ENCODE measurements at regions not wholly inside any gene's neighbourhood (a gene's known extent, or its start where the extent isn't known, plus 50 kb on each side); places are given as distances from the start of the nearest gene placed in this dataset.
"Not testable (repeated sequence)": the region's sequence is repeated elsewhere in the genome, so short reads cannot be mapped to it uniquely, and the experiment has no call there.

DNA sequence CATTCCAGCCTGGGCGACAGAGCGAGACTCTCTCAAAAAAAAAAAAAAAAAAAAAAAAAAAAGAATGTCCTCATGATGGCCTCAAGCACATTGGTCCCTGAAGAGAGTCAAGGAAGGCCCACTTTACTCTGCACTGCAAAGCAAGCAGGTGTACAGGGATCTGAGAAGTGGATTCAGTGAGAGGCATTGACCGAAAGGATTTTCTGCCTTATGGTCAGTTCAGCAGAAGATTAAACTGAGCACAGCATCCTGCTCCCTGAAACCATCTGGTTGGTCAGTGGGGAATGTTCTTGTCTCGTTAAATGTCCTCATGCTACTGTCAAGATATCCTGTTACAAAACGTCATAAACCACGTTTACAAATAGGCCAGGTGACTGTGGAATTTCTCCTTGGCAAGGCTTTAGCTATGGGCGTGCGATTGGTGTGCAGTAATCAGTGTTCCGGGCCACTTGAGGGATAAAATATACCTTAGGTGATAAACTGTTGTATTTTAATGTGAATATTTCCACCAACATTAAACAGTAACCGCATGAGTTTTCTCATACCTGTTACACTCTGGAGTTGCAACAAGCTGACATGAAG, 195.0 kb downstream of the ADRA2C start:
- DNase-seq (ENCODE audit: low spot score), result not testable (repeated sequence)

DNA sequence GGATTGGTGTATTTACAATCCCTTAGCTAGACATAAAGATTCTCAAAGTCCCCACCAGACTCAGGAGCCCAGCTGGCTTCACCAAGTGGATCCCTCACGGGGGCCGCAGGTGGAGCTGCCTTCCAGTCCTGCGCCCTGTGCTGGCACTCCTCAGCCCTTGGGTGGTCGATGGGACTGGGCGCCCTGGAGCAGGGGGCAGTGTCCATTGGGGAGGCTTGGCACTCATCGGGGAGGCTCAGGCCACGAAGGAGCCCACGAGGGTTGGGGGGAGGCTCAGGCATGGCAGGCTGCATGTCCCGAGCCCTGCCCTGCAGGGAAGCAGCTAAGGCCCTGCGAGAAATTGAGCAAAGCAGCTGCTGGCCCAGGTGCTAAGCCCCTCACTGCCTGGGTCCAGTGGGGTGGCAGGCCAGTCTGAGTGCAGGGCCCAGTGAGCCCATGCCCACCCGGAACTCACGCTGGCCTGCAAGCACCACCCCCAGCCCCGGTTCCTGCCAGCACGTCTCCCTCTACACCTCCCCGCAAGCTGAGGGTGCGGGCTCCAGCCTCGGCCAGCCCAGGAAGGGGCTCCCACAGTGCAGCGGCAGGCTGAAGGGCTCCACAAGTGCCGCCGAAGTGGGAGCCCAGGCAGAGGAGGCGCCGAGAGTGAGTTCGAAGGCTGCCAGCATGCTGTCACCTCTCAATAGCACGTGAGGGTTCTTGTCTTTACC, 198.5 kb downstream of the ADRA2C start:
- not testable (repeated sequence) for DNase-seq (ENCODE audit: low spot score)

DNA sequence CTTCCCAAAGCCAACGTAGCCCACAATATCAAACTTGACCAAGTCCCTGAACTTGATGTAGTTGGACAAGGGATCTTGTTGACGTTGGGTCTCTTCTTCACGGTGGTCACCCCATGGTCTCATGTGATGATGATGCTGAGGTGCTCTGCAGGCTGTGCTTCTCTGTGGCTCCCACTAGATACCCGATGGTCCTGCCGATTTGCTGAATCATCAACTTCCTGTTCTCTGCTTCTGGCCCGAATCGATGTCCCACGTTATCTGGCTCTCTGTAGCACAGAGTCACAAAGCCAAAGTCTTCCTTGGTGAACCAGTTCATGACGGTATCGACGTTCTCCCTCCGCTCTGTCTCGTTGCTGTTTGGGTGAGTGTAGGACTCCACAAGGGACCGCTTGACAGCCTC, 201.0 kb downstream of the ADRA2C start:
- not testable (repeated sequence) for DNase-seq (ENCODE audit: low spot score)

DNA sequence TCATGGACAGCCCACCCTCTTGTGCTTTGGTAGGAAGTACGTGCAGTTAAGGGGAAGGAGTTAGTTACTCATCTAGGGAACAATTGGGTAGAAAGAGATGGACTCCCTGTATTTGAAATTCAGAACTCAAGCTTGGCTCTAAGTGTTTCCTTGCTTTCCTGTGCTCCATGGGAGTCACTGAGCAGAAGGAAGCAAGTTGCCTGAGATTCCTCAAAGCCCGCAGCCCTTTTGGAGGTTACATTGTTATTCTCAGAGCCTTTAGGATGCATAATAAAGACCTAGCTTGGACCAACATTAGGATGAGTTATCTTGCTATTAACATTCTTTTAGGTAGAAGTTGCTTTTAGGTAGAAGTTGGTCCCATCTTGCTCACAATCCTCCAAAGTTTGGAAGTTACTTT, 206.4 kb downstream of the ADRA2C start:
- not testable (repeated sequence) for DNase-seq (ENCODE audit: low spot score)

DNA sequence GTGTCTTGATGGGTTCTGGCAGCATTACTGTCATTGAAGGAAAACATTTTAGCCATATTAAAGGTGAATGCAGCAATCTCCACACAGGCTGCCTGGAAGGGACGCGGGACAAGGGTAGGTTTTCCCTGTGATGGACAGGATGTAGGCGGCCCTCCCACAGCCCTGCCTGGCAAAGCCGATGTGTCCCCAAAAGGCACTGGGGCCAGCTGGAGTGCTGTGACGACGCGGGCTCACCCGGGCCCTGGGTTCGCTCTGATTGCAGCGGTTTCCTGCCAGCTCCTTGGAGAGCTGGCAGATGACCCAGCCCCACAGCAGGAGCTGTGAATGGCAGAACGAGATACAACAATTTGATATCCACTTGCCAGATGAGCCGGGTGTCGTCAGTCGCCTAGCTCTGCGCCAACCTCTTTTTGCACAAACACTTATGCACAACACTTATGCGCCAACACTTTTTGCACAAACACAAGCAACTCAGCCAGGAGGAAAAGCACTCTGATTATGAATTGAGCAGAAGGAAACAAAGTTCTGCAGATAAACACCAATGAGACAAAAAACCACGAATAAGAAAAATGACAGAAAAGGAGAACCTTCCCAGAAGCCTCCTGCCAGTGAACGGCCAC, 207.5 kb downstream of the ADRA2C start:
- DNase-seq (ENCODE audit: low spot score), result not testable (repeated sequence)

DNA sequence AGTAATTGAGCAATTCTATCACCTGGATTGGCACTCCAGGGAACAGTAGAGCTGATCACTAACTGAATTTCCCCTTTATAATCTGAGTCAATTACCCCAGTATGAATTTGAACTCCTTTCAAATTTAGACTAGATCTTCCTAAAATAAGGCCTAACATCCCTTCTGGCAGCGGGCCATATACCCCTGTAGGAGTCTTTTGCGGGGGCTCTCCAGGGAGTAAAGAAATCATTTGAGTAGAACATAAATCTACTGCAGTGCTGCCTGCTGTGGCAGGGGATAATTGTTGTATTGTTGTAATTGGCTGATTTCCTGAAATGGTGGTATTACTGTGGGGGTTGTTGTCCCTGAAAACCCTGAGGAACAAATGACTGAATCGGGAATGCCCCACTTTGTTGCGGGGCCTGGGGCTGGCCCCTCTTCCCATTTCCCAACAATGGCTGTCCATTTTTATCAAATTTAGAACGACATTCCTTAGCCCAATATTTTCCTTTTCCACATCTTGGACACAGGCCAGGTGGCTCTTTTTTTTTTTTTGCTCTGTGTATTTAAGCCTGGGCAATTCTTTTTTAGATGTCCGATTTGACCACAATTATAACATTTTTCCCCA, 217.4 kb downstream of the ADRA2C start:
- not testable (repeated sequence) for DNase-seq (ENCODE audit: low spot score)

DNA sequence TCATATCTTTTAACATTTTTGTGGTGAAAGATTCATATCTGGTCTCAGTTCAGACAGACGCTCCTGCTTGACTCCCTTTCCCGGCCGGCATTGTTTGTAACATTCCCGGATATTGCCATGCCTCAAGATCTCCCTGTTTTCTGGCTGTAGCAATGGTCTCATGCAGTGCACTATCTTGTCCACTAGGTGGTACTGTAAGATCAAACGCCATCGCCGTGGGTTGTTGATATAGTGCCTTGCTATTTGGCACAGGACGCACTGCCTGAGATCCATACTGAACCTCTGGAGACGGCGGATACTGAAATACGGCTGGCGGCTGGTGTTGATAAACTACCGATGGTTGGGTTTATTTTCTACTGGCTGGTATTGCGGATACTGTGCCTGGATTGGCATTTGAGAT, 218.6 kb downstream of the ADRA2C start:
- not testable (repeated sequence) for DNase-seq (ENCODE audit: low spot score)

DNA sequence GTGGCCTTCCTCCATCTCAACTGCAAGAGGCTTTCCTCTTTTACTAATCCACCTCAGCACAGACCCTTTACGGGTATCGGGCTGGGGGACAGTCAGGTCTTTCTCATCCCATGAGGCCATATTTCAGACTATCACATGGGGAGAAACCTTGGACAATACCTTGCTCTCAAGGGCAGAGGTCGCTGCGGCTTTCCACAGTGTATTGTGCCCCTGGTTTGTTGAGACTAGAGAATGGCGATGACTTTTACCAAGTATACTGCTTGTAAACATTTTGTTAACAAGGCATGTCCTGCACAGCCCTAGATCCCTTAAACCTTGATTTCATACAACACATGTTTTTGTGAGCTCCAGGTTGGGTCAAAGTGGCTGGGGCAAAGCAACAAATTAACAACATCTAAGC, 220.2 kb downstream of the ADRA2C start:
- not testable (repeated sequence) for DNase-seq (ENCODE audit: low spot score)

DNA sequence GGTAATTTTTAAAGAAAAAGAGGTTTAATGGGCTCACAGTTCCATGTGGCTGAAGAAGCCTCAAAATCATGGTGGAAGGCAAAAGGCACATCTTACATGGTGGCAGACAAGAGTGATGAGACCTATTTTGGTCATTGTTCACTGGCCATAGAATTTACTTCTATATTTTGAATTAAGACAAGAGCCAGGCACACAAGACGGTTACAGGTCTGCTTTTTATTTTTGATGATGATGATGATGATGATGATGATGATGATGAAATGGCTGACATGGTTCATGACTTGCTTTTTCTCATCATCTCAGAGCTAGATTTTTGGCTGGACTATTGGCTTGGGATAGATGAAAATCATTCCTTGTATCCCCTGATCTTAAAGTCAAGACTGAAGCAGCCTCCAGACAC, 229.3 kb downstream of the OTOP1 start:
- DNase-seq (ENCODE audit: low spot score), result not testable (repeated sequence)

DNA sequence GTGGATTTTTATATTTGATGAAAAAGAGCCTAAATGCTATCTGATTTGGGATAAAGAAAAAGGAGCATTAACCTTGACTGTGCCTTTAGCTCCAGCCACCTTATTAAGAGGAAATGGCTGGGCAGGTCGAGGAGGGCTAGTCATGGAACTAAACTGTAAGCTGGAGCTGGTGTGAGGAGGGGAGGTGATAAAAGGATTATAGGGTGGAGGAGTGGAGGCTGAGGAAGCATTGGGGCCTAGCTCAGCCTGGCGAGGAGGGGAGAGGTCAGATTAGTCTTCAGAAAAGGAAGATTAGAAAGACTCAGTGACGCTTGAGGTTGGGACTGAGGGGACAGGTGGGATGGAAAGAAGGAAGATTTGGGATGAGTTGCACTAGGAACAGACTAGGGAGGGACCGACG, 222.7 kb downstream of the OTOP1 start:
- DNase-seq (ENCODE audit: low spot score), result not testable (repeated sequence)

DNA sequence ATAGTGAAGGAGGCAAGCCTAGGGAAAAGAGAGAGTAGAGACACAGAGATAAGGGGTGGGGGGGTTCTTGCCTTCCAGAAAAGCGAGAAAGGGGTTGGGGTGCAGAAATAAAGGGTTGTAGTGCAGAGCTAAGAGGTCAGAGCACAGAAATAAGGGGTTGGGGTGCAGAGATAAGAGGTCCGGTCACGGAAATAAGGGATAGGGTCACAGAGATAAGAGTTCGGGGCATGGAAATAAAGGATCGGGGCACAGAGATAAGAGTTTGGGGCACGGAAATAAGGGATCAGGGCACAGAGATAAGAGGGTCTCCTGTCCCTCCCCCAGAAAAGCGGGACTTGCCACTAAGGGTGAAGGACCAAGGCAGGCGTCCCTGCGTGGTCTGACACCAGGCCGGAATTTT, 222.0 kb downstream of the OTOP1 start:
- not testable (repeated sequence) for DNase-seq (ENCODE audit: low spot score)

DNA sequence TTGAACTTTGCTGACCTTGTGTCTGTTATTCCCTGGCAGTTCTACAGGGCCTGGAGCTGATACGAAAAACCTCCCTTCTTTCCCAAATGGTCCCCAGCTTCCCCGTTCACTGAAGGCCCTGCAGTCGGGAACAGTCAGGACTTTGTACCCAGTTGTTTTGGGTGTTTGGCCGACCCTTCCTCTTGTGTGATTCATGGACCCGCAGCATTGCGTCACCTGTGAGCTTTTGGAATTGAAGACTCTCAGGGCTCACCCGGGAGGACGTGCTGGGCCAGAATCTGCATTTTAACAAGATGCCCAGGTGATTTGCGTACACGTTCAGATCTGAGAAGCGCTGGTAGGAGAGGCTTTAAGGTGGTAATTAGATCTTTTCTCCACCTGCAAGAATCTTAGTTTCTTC, 220.4 kb downstream of the OTOP1 start:
- DNase-seq (ENCODE audit: low spot score), result not testable (repeated sequence)

DNA sequence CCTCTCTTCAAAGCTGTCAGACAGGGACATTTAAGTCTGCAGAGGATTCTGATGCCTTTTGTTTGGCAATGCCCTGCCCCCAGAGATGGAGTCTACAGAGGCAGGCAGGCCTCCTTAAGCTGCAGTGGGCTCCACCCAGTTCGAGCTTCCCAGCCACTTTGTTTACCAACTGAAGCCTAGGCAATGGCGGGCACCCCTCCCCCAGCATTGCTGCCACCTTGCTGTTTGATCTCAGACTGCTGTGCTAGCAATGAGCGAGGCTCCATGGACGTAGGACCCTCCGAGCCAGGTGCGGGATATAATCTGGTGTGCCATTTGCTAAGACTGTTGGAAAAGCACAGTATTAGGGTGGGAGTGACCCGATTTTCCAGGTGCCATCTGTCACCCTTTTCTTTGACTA, 207.7 kb downstream of the OTOP1 start:
- DNase-seq (ENCODE audit: low spot score), result not testable (repeated sequence)

DNA sequence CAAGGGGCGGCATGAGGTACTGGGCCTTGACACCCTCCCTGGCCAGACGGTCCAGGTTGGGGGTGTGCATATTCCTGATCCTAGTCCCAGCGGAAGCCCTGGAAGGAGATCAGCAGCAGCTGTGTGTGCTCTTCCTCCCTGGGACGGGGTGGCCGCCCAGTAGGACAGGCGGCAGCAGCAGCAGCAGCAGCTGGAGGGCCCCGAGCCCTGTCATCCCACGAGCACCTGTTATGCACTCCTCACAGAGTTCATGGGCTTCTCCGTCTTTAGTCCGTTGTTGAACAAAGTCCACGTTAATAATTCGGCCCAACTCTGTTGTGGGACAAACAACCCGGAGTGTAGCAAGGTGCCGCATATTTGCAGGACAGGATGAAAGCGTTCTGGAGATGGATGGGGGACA, 205.6 kb downstream of the OTOP1 start:
- DNase-seq (ENCODE audit: low spot score), result not testable (repeated sequence)

DNA sequence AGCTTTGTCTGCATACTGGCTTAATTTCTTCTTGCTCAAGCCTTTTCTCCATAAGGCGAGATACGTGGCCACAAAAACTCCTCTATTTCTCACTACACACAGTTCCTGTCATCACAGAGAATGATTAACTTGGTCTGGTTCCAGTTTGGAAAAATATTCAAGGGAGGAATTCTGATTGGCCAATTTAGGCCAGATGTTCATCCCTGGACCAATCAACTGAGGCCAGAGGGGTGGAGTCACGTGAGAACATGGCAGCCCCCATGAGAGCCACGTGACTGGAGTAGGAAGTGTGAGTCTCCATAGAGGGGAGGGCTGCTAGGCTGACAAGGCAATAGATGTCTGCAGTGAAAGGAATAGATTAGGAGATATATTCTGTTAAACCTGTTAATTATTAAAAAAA, 200.0 kb downstream of the OTOP1 start:
- DNase-seq (ENCODE audit: low spot score), result not testable (repeated sequence)

DNA sequence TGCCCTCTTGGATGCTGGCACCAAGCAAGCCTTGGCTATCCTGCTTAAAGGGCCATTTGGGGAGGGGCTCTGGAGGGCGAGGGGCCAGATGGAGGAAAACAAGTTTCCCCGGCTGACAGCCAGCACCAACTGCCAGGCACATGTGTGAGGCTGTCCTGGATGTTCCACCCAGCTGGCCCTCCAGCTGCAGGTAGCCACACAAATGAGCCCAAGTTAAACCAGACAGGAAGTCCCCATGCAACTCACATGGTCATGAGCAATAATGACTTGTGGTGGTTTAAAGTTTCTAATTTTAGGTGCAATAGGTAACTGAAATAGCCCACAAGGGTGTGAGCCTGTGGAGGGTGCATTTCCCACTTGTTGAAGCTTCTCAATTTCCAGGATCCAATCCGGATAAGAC, 198.0 kb downstream of the OTOP1 start:
- not testable (repeated sequence) for DNase-seq (ENCODE audit: low spot score)

DNA sequence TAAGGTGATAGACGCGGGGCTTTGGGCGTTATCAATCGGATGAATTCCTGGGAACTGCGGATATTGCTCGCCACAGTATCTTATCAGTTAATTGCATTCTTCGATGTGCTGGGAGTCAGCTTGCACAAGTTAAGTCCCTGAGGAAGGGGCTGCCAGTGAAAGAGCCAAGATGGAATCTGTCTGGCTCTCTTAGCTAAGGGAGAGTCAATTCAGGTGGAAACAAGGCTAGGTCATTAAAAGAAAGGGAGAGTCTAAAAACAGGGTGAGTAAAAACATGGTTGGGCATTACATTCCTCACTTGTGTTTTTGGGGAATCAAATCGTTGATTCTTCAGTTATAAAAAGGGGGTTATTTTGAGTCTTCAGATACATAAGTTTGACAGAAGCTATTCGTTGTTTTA, 196.2 kb downstream of the OTOP1 start:
- not testable (repeated sequence) for DNase-seq (ENCODE audit: low spot score)

DNA sequence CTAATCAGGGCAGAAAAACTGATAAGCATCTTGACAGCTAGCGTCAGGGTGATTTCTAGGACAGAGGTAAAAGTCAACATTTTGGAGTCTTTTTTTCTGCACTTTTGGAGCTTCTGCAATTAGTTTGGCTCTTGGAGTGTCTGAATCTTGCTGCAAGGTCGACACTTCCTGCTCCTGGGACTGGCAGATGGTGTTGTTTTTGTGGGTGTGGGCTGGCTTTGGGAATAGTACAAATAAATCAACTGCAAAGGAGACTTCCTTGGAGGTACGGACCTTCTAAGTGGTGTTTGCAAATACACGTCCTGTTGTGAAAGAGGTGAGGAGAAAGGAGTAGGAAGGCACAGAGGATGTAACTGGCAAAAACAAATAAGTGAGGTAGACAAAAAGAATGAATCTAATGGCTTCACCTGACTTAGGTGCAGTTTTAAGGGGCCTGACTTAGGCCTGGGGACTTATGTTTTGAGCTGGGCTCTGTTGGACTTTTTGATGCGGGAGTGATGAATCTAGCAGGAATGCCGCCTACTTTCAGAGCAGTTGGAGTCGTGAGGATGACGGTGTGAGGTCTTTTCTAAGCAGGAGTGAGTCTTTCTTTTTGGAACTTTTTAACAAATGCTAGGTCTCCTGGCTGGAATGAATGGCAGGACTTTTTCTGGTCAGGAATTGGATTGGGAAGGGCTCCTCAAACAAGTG, 195.1 kb downstream of the OTOP1 start:
- not testable (repeated sequence) for DNase-seq (ENCODE audit: low spot score)

DNA sequence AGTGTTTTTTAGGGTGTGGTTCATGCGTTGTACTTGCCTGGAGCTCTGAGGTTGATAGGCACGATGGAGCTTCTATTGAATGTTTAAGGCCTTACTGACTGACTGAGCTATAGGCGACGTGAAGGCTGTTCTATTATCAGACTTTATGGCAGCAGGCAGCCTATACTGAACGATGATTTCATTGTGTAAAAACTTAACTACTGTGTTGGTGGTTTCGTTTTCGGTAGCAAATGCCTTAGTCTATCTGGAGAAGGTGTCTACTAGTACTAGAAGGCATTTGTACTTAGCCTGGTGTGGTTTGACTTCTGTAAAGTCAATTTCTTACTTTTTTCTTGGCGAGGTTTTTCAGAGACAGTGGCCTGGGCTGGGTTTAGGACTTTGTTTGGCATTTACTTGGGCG, 194.4 kb downstream of the OTOP1 start:
- DNase-seq (ENCODE audit: low spot score), result not testable (repeated sequence)

DNA sequence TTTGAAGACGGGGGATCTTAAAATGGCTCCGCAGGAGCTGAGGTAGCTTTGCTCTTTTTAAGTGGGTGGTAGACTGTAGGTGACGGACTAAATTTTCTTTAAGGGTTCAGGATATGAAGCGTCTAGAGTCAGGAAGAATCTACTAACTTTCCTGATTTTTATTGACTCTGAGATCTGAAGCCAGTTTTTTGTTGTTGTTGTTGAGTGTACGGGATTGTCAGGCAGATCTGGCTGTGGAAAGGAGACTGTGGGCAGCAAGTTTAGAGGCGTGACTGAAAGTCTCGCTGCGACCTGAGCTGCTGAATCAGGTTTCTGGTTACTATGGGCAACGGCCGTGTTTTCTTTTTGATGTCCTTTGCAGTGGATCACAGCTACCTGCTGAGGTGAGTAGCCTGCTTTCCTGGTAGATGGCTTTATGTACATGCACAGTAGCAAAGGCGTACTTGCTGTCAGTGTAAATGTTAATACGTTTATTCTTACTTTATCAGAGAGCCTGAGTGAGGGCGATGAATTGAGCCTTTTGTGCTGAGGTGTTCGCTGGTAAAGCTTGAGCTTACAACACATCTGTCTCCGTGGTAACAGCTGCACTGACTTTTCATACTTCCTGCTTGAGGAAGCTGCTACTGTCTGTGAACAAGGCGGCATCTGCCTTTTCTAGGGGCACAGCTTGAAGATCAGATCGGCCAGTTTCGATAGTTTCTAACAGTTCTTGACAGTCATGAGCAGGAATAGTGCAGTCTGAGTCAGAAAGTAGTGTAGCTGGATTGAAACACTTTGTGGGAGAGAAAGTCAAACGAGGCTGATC, 193.7 kb downstream of the OTOP1 start:
- not testable (repeated sequence) for DNase-seq (ENCODE audit: low spot score)

DNA sequence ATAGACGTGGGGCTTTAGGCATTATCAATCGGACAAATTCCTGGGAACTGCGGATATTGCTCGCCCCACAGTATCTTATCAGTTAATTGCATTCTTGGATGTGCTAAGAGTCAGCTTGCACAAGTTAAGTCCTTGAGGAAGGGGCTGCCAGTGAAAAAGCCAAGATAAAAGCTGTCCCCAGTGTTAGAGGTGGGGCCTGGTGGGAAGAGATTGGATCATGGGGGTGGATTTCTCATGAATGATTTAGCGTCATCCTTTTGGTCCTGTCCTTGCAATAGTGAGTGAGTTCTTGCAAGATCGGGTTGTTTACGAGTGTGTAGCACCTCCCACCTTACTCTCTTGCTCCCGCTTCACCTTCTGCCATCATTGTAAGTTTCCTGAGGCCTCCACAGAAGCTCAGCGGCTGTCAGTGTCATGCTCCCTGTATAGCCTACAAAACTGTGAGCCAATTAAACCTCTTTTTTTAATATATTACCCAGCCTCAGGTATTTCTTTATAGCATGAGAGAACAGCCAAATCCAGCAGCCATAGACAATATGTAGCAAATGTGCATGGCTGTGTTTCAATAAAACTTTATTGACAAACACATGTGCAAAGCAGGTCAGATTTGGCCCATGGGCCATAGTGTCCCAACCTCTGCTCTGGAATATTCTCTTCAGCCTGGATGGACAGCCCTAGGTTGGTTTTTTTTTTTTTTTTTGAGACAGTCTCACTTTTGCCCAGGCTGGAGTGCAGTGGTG, 189.2 kb downstream of the OTOP1 start:
- DNase-seq (ENCODE audit: low spot score), result not testable (repeated sequence)
